ENCODE measurements at regions not wholly inside any gene's neighbourhood (a gene's known extent, or its start where the extent isn't known, plus 50 kb on each side); places are given as distances from the start of the nearest gene placed in this dataset.

GRCh38 chr4:185088899-185089298, 54.2 kb upstream of the SLC25A4 start:
- H3K9me3 ChIP-seq = no peaks in the 10 kb centered on the region
- no peak overlapping the region for H3K4me3 ChIP-seq (ENCODE audit: low read depth in 1 of 2, low read length in 1 of 2)
- TF ChIP-seq CTCF (IDR thresholded peaks at IDR 0.05) = no peak
- no peak overlapping the region for H3K27ac ChIP-seq
- H3K36me3 ChIP-seq = no peaks in the 10 kb centered on the region
- H3K27me3 ChIP-seq = peaks cover 28% of the 10 kb centered on the region
- no peaks in the 10 kb centered on the region for H3K4me1 ChIP-seq (ENCODE audit: control insufficient read depth in 1 of 2, insufficient read depth in 1 of 2, low read depth in 1 of 2, low read length in 1 of 2)

- TF ChIP-seq CTCF (IDR thresholded peaks at IDR 0.05) = no peak
- Histone ChIP-seq H3K9me3 (no peaks in the 10 kb centered on the region), H3K27me3 (peaks cover 11% of the 10 kb centered on the region), H3K36me3 (no peaks in the 10 kb centered on the region), H3K4me3 (ENCODE audit: low read depth in 1 of 2, low read length in 1 of 2) (no peak overlapping the region), H3K4me1 (ENCODE audit: control insufficient read depth in 1 of 2, insufficient read depth in 1 of 2, low read depth in 1 of 2, low read length in 1 of 2) (no peaks in the 10 kb centered on the region), H3K27ac (no peak overlapping the region)
These were observed 52.5 kb upstream of the SLC25A4 start for GRCh38 chr4:185090592-185090991.

GRCh38 chr4:185092535-185093197, 50.4 kb upstream of the SLC25A4 start:
- no peaks in the 10 kb centered on the region for H3K36me3 ChIP-seq
- no peak overlapping the region for H3K27ac ChIP-seq
- TF ChIP-seq CTCF (IDR thresholded peaks at IDR 0.05) = no peak
- H3K4me1 ChIP-seq (ENCODE audit: control insufficient read depth in 1 of 2, insufficient read depth in 1 of 2, low read depth in 1 of 2, low read length in 1 of 2) = no peaks in the 10 kb centered on the region
- no peaks in the 10 kb centered on the region for H3K9me3 ChIP-seq
- H3K27me3 ChIP-seq = peaks cover 5% of the 10 kb centered on the region
- H3K4me3 ChIP-seq (ENCODE audit: low read depth in 1 of 2, low read length in 1 of 2) = no peak overlapping the region
